ENCODE measurements at regions not wholly inside any gene's neighbourhood (a gene's known extent, or its start where the extent isn't known, plus 50 kb on each side); places are given as distances from the start of the nearest gene placed in this dataset.

- TF ChIP-seq CTCF (IDR thresholded peaks at IDR 0.05; ENCODE audit: low read depth, low read length, poor library complexity, severe bottlenecking) = no peak
- TF ChIP-seq EZH2phosphoT487 (IDR thresholded peaks at IDR 0.05; ENCODE audit: borderline replicate concordance, low read length) = no peak
Measured at GRCh38 chr13:37164635-37165034, 59.2 kb upstream of the CSNK1A1L start.

All from DOHH2 (cell line).